ENCODE measurements at regions not wholly inside any gene's neighbourhood (a gene's known extent, or its start where the extent isn't known, plus 50 kb on each side); places are given as distances from the start of the nearest gene placed in this dataset.

GRCh38 chr18:55990186-55990585, 402.2 kb upstream of the TCF4 start:
- no peak for TF ChIP-seq GATA3 (IDR thresholded peaks at IDR 0.05; ENCODE audit: low read depth, low read length)
- no peak for TF ChIP-seq GATA2 (IDR thresholded peaks at IDR 0.05; ENCODE audit: low read depth, low read length)

GRCh38 chr18:55988537-55988936, 400.5 kb upstream of the TCF4 start:
- no peak for TF ChIP-seq GATA3 (IDR thresholded peaks at IDR 0.05; ENCODE audit: low read depth, low read length)
- TF ChIP-seq GATA2 (IDR thresholded peaks at IDR 0.05; ENCODE audit: low read depth, low read length): no peak

- TF ChIP-seq GATA2 (IDR thresholded peaks at IDR 0.05; ENCODE audit: low read depth, low read length) (no peak), GATA3 (IDR thresholded peaks at IDR 0.05; ENCODE audit: low read depth, low read length) (no peak)
Observed at GRCh38 chr18:55983433-55983832, 395.4 kb upstream of the TCF4 start.

- no peak for TF ChIP-seq GATA3 (IDR thresholded peaks at IDR 0.05; ENCODE audit: low read depth, low read length)
Observed at GRCh38 chr18:55982992-55983391, 395.0 kb upstream of the TCF4 start.

- no peak for TF ChIP-seq GATA2 (IDR thresholded peaks at IDR 0.05; ENCODE audit: low read depth, low read length)
- no peak for TF ChIP-seq GATA3 (IDR thresholded peaks at IDR 0.05; ENCODE audit: low read depth, low read length)
Observed at GRCh38 chr18:55981712-55982475, 393.9 kb upstream of the TCF4 start.

GRCh38 chr18:55974521-55974920, 386.5 kb upstream of the TCF4 start:
- TF ChIP-seq GATA3 (IDR thresholded peaks at IDR 0.05; ENCODE audit: low read depth, low read length) (no peak), GATA2 (IDR thresholded peaks at IDR 0.05; ENCODE audit: low read depth, low read length) (no peak)

- TF ChIP-seq GATA3 (IDR thresholded peaks at IDR 0.05; ENCODE audit: low read depth, low read length) (no peak), GATA2 (IDR thresholded peaks at IDR 0.05; ENCODE audit: low read depth, low read length) (no peak)
Observed at GRCh38 chr18:55968550-55968949, 380.6 kb upstream of the TCF4 start.

GRCh38 chr18:55967019-55967418, 379.0 kb upstream of the TCF4 start:
- no peak for TF ChIP-seq GATA2 (IDR thresholded peaks at IDR 0.05; ENCODE audit: low read depth, low read length)
- no peak for TF ChIP-seq GATA3 (IDR thresholded peaks at IDR 0.05; ENCODE audit: low read depth, low read length)

- no peak for TF ChIP-seq GATA3 (IDR thresholded peaks at IDR 0.05; ENCODE audit: low read depth, low read length)
- no peak for TF ChIP-seq GATA2 (IDR thresholded peaks at IDR 0.05; ENCODE audit: low read depth, low read length)
Observed at GRCh38 chr18:55964171-55964570, 376.2 kb upstream of the TCF4 start.

GRCh38 chr18:55953326-55953725, 365.3 kb upstream of the TCF4 start:
- no peak for TF ChIP-seq GATA3 (IDR thresholded peaks at IDR 0.05; ENCODE audit: low read depth, low read length)
- no peak for TF ChIP-seq GATA2 (IDR thresholded peaks at IDR 0.05; ENCODE audit: low read depth, low read length)

GRCh38 chr18:55950379-55951166, 362.6 kb upstream of the TCF4 start:
- TF ChIP-seq GATA3 (IDR thresholded peaks at IDR 0.05; ENCODE audit: low read depth, low read length) (no peak), GATA2 (IDR thresholded peaks at IDR 0.05; ENCODE audit: low read depth, low read length) (no peak)

- no peak for TF ChIP-seq GATA2 (IDR thresholded peaks at IDR 0.05; ENCODE audit: low read depth, low read length)
- no peak for TF ChIP-seq GATA3 (IDR thresholded peaks at IDR 0.05; ENCODE audit: low read depth, low read length)
Observed at GRCh38 chr18:55934821-55935220, 346.8 kb upstream of the TCF4 start.

GRCh38 chr18:55932675-55933074, 344.7 kb upstream of the TCF4 start:
- no peak for TF ChIP-seq GATA3 (IDR thresholded peaks at IDR 0.05; ENCODE audit: low read depth, low read length)
- no peak for TF ChIP-seq GATA2 (IDR thresholded peaks at IDR 0.05; ENCODE audit: low read depth, low read length)

- no peak for TF ChIP-seq GATA2 (IDR thresholded peaks at IDR 0.05; ENCODE audit: low read depth, low read length)
- no peak for TF ChIP-seq GATA3 (IDR thresholded peaks at IDR 0.05; ENCODE audit: low read depth, low read length)
Observed at GRCh38 chr18:55927831-55928230, 339.8 kb upstream of the TCF4 start.

GRCh38 chr18:55925772-55926171, 337.8 kb upstream of the TCF4 start:
- TF ChIP-seq GATA3 (IDR thresholded peaks at IDR 0.05; ENCODE audit: low read depth, low read length) (no peak), GATA2 (IDR thresholded peaks at IDR 0.05; ENCODE audit: low read depth, low read length) (no peak)

All from SH-SY5Y (cell line).